ENCODE measurements at regions not wholly inside any gene's neighbourhood (a gene's known extent, or its start where the extent isn't known, plus 50 kb on each side); places are given as distances from the start of the nearest gene placed in this dataset.
A peak's percentile ranks its signal among the peaks of the same experiment; 100 is the strongest.
"Not testable (repeated sequence)": the region's sequence is repeated elsewhere in the genome, so short reads cannot be mapped to it uniquely, and the experiment has no call there.

- no peak for ATAC-seq
- no peak for DNase-seq (ENCODE audit: low spot score)
Measured at GRCh38 chr10:33795529-33795928, 461.1 kb upstream of the NRP1 start.

GRCh38 chr10:33794460-33794859 lies 460.0 kb upstream of the NRP1 start:
- no peak for ATAC-seq

GRCh38 chr10:33793793-33794192 lies 459.3 kb upstream of the NRP1 start:
- no peak for ATAC-seq
- DNase-seq (ENCODE audit: low spot score) = no peak

More at GRCh38 chr10:33794460-33794859, 460.0 kb upstream of the NRP1 start:
- DNase-seq (ENCODE audit: low spot score) = no peak

- no peak for DNase-seq (ENCODE audit: low spot score)
- ATAC-seq = no peak
Measured at GRCh38 chr10:33791272-33791660, 456.8 kb upstream of the NRP1 start.

GRCh38 chr10:33790521-33791271 lies 456.2 kb upstream of the NRP1 start:
- ATAC-seq (no peak), DNase-seq (ENCODE audit: low spot score) (no peak)

GRCh38 chr10:33783557-33783956 lies 449.1 kb upstream of the NRP1 start:
- DNase-seq (ENCODE audit: low spot score) (no peak), ATAC-seq (no peak)

GRCh38 chr10:33783078-33783477 lies 448.6 kb upstream of the NRP1 start:
- DNase-seq (ENCODE audit: low spot score) (no peak), ATAC-seq (no peak)

- DNase-seq (ENCODE audit: low spot score) = no peak
Measured at GRCh38 chr10:33781606-33782395, 447.3 kb upstream of the NRP1 start.

GRCh38 chr10:33780961-33781360 lies 446.5 kb upstream of the NRP1 start:
- DNase-seq (ENCODE audit: low spot score) (no peak), ATAC-seq (no peak)

More at GRCh38 chr10:33781606-33782395, 447.3 kb upstream of the NRP1 start:
- no peak for ATAC-seq

GRCh38 chr10:33777223-33777622 lies 442.8 kb upstream of the NRP1 start:
- DNase-seq (ENCODE audit: low spot score) (no peak), ATAC-seq (no peak)

GRCh38 chr10:33776419-33777070 lies 442.1 kb upstream of the NRP1 start:
- DNase-seq (ENCODE audit: low spot score) = no peak

GRCh38 chr10:33774857-33775256 lies 440.4 kb upstream of the NRP1 start:
- DNase-seq (ENCODE audit: low spot score) = no peak
- ATAC-seq = no peak

More at GRCh38 chr10:33776419-33777070, 442.1 kb upstream of the NRP1 start:
- no peak for ATAC-seq

- DNase-seq (ENCODE audit: low spot score) (no peak), ATAC-seq (no peak)
Measured at GRCh38 chr10:33773886-33774480, 439.5 kb upstream of the NRP1 start.

- no peak for ATAC-seq
- no peak for DNase-seq (ENCODE audit: low spot score)
Measured at GRCh38 chr10:33773253-33773573, 438.7 kb upstream of the NRP1 start.

- ATAC-seq (peak; percentile 54), DNase-seq (ENCODE audit: low spot score) (no peak)
Measured at GRCh38 chr10:33772370-33773252, 438.1 kb upstream of the NRP1 start.

GRCh38 chr10:33771856-33772255 lies 437.4 kb upstream of the NRP1 start:
- not testable (repeated sequence) for DNase-seq (ENCODE audit: low spot score); ATAC-seq

GRCh38 chr10:33764694-33765185 lies 430.3 kb upstream of the NRP1 start:
- DNase-seq (ENCODE audit: low spot score) (no peak), ATAC-seq (no peak)

GRCh38 chr10:33760056-33760943 lies 425.8 kb upstream of the NRP1 start:
- ATAC-seq (no peak), DNase-seq (ENCODE audit: low spot score) (no peak)

GRCh38 chr10:33759191-33759590 lies 424.7 kb upstream of the NRP1 start:
- DNase-seq (ENCODE audit: low spot score) (no peak), ATAC-seq (no peak)

Measured in left lobe of liver (tissue), 2 donors.